Thymus (tissue), 11 donors: ENCODE measurements at regions not wholly inside any gene's neighbourhood (a gene's known extent, or its start where the extent isn't known, plus 50 kb on each side); places are given as distances from the start of the nearest gene placed in this dataset.

ENCODE experiments used
- DNase-seq, 9 donors: peaks; one replicate each; pipeline ENCODE4 v3.0.0-alpha.2; 2013; ENCODE audit warnings: low spot score in 9 of 9, low read depth in 6 of 9, missing footprints in 1 of 9
- H3K27ac ChIP-seq, 2 donors: one replicate each; pipeline ENCODE4 v1.5.1; 2013; ENCODE audit warnings: control low read depth in 1 of 2, low read depth in 1 of 2, low read length in 1 of 2, mild to moderate bottlenecking in 1 of 2, moderate library complexity in 1 of 2
- H3K27me3 ChIP-seq, 2 donors: one replicate each; pipeline ENCODE4 v1.5.1; 2013; ENCODE audit warnings: low read length in 1 of 2; ENCODE audit not compliant: control insufficient read depth in 2 of 2, insufficient read depth in 1 of 2
- H3K36me3 ChIP-seq, 2 donors: one replicate each; pipeline ENCODE4 v1.5.1; 2013; ENCODE audit warnings: low read length in 1 of 2, mild to moderate bottlenecking in 1 of 2, moderate library complexity in 1 of 2; ENCODE audit not compliant: control insufficient read depth in 2 of 2, insufficient read depth in 2 of 2
- H3K4me1 ChIP-seq, 2 donors: one replicate each; pipeline ENCODE4 v1.5.1; 2013; ENCODE audit warnings: low read length in 2 of 2; ENCODE audit not compliant: control insufficient read depth in 2 of 2, insufficient read depth in 2 of 2
- H3K4me3 ChIP-seq, 2 donors: one replicate each; pipeline ENCODE4 v1.5.1; 2013; ENCODE audit warnings: low read length in 2 of 2, control low read depth in 1 of 2, mild to moderate bottlenecking in 1 of 2
- H3K9me3 ChIP-seq, 2 donors: one replicate each; pipeline ENCODE4 v1.5.1; 2013; ENCODE audit warnings: low read length in 1 of 2, mild to moderate bottlenecking in 1 of 2; ENCODE audit not compliant: control insufficient read depth in 2 of 2, insufficient read depth in 1 of 2
- WGBS: extraction: QIAGEN DNeasy Blood & Tissue Kit; methylation state at CpG from one replicate; pipeline ENCODE4 v1.1.7; 2013; 5-methylcytosine and 5-hydroxymethylcytosine counted together
- donor health status: healthy.

DNA sequence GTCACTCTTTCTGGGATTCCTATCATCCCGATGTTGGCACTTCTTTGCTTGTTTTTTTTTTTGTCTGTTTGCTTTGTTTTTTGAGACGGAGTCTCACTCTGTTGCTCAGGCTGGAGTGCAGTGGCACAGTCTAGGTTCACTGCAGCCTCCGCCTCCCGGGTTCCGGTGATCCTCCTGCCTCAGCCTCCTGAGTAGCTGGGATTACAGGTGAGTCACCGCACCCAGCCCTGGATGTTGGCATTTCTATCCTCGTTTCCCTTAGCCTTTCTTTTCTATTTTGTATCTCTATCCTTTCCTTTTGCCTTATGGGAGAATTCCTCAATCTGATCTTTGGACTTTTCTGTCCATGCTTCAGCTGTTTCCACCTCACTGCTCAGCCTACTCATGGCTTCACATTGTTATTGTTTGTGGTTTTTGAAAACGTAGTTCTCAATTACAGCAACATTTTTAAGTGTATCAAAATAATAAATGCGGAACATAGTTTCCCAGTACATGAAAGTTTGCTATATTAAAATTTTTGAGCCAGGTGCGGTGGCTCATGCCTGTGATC is 62.1 kb upstream of the ZNF516 start:
- H3K27ac ChIP-seq = no peak overlapping the region
- 94% methylated on average over 10 of the region's 10 CpGs for WGBS
- H3K9me3 ChIP-seq = no peaks in the 10 kb centered on the region
- no peak overlapping the region for H3K4me3 ChIP-seq
- H3K27me3 ChIP-seq = peaks cover 0 to 2% of the 10 kb centered on the region in 2 donors
- no peak for DNase-seq
- no peaks in the 10 kb centered on the region for H3K36me3 ChIP-seq
- no peaks in the 10 kb centered on the region for H3K4me1 ChIP-seq

DNA sequence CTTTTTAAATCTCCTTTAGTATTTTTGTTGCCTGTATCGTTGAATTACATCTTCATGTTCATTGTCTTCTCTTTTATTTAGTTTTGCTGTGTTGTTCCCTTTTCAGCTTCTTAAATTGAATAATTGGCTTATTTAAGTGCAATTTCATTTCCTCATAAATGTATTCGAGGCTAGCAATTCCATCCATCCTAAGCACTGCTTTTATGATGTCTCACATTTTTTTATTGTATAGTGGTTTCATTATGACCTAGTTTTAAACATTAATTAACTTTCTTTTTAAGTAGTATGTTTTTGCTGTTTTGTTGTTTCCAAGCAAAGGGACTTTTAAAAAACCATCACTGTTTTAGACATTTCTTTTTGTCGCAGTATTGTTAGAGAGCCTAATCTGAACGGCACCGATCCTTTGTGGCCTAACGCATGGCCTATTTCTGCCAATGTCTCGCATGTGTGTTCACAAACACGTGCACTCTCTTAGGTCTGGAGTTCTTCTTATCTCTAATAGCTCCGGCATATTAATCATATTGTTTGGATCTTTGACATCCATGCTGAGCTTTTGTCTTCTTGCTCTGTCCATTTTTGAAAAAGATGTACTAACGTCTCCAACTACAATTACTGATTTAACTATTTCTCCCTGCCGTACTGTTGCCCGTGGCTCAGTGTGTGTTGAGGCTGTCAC is 59.6 kb upstream of the ZNF516 start:
- H3K27ac ChIP-seq = no peak overlapping the region
- H3K9me3 ChIP-seq = no peaks in the 10 kb centered on the region
- H3K36me3 ChIP-seq = no peaks in the 10 kb centered on the region
- H3K27me3 ChIP-seq = peaks cover 0 to 2% of the 10 kb centered on the region in 2 donors
- H3K4me3 ChIP-seq = no peak overlapping the region
- WGBS = 97% methylated on average over 12 of the region's 12 CpGs
- DNase-seq = no peak
- H3K4me1 ChIP-seq = no peaks in the 10 kb centered on the region

DNA sequence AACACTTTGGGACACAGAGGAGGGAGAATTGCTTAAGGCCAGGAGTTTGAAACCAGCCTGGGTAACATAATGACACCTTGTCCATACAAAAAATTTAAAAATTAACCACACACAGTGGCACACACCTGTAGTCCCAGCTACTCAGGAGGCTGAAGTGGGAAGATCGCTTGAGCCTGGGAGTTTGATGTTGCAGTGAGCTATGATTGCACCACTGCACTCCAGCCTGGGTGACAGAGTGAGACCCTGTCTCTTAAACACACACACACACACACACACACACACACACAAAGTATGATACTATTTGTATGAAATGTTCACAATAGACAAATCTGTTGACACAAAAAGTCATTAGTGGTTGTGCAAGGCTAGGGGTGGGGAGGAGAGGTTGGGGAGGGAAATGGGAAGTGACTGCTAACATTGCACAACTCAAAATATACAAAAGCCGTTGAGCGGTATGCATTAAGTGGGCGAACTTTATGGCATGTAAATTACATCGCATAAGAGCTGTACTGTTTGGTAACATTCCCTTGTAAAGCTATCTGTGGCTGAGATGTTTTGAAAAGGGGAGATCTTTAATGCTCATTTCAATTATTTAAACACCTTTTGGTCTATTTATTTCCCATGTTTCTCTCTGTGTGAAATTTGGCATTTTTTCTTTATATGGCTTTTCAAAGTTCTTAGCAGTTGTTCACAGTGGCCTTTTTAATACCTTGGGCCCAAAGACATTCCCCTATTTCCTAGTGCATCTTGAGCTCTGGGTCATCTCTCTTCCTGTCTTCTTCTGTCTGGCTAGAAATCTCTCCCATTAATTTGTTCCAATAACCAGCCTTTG is 58.9 kb upstream of the ZNF516 start:
- no peak overlapping the region for H3K4me3 ChIP-seq
- H3K27me3 ChIP-seq = no peaks in the 10 kb centered on the region
- no peak overlapping the region for H3K27ac ChIP-seq
- H3K9me3 ChIP-seq = no peaks in the 10 kb centered on the region
- H3K36me3 ChIP-seq = no peaks in the 10 kb centered on the region
- H3K4me1 ChIP-seq = no peaks in the 10 kb centered on the region
- 77% methylated on average over 5 of the region's 5 CpGs for WGBS
- no peak for DNase-seq

DNA sequence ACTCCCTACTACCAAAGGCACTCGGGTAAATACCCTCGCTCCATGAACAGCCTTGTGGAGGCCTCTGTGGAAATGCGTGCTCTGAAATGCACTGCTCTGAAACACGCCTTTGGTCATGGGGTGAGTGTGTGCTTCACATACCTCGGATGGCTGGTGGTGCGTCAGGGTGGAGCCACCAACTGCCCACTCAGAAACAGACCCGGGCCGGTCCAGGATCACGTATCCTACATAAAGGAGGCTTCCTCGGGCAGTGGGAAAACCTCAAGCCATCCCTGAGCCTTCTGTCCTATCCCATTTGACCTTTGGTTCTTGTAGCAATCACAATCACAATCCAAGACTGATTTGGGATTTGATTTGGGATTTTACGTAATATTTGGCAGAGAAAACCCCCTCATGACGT is 53.5 kb upstream of the ZNF516 start:
- DNase-seq = no peak
- no peaks in the 10 kb centered on the region for H3K4me1 ChIP-seq

DNA sequence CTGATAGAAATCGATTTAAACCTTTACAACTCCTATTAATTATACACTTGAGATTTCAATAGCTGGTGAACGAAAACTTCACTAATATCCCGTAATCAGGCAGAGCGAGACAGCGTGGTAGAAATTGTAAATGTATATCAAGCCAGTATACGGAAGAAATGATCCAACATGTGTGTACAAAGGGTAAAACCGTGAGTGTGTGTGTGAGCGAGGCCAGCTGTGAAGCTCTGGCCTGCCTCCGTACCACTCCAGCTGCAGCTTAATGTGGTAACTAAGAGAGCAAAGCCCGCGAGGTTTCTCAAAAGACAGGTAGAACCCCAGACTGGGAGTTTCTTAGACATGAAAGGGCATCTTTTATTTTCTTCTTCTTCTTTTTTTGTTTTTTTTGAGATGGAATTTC is 52.3 kb upstream of the ZNF516 start:
- no peak for DNase-seq
- H3K36me3 ChIP-seq = no peaks in the 10 kb centered on the region
- no peaks in the 10 kb centered on the region for H3K9me3 ChIP-seq
- no peak overlapping the region for H3K27ac ChIP-seq
- H3K27me3 ChIP-seq = no peaks in the 10 kb centered on the region
- H3K4me1 ChIP-seq = no peaks in the 10 kb centered on the region
- H3K4me3 ChIP-seq = no peak overlapping the region
- WGBS = 94% methylated on average over 11 of the region's 11 CpGs

More for the DNA sequence above, 53.5 kb upstream of the ZNF516 start:
- H3K27me3 ChIP-seq = no peaks in the 10 kb centered on the region
- no peaks in the 10 kb centered on the region for H3K36me3 ChIP-seq
- 96% methylated on average over 12 of the region's 12 CpGs for WGBS
- no peak overlapping the region for H3K4me3 ChIP-seq
- no peak overlapping the region for H3K27ac ChIP-seq
- H3K9me3 ChIP-seq = no peaks in the 10 kb centered on the region

DNA sequence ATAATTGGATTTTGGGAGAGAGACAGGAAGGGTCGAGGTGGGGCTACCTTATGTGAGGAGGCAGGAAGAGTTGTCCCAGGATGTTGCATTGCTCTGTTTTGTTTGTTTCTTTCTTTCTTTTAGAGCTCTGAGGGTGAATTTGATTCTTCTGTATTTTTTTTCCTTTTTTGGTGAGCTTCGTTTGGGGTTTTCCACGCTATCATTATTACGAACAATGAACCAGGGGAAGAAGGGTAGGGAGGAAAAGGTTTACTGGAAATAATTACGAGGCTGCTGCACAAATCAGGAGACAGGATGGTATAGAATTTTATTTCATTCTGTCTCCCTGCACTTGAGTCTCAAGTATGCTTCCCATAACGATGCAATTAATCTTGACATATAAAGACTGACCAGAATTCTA is 51.4 kb upstream of the ZNF516 start:
- no peak for DNase-seq
- Histone ChIP-seq H3K4me1 (no peaks in the 10 kb centered on the region), H3K27ac (no peak overlapping the region), H3K36me3 (no peaks in the 10 kb centered on the region), H3K4me3 (no peak overlapping the region), H3K9me3 (no peaks in the 10 kb centered on the region), H3K27me3 (no peaks in the 10 kb centered on the region)
- 78% methylated on average over 6 of the region's 6 CpGs for WGBS

DNA sequence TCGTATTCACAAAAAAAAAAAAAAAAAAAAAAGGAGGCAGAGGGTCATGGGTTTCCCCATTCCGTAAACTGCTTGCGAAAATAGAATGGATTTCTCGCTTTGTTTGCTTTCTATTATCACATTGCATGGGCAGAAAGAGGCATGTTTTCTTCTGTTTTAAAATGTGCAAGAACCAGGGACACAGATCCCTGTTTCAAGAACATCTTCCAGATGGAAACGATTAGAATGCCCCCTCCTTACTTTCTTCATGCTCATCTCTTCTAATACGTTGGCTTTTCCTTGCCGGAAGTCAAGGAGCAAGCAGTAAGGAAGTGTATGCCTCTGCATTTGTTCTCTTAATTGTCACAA is 51.0 kb upstream of the ZNF516 start:
- Histone ChIP-seq H3K4me1 (no peaks in the 10 kb centered on the region), H3K9me3 (no peaks in the 10 kb centered on the region), H3K27ac (no peak overlapping the region), H3K36me3 (no peaks in the 10 kb centered on the region), H3K27me3 (no peaks in the 10 kb centered on the region), H3K4me3 (no peak overlapping the region)
- 64% methylated on average over 7 of the region's 7 CpGs for WGBS
- no peak for DNase-seq

DNA sequence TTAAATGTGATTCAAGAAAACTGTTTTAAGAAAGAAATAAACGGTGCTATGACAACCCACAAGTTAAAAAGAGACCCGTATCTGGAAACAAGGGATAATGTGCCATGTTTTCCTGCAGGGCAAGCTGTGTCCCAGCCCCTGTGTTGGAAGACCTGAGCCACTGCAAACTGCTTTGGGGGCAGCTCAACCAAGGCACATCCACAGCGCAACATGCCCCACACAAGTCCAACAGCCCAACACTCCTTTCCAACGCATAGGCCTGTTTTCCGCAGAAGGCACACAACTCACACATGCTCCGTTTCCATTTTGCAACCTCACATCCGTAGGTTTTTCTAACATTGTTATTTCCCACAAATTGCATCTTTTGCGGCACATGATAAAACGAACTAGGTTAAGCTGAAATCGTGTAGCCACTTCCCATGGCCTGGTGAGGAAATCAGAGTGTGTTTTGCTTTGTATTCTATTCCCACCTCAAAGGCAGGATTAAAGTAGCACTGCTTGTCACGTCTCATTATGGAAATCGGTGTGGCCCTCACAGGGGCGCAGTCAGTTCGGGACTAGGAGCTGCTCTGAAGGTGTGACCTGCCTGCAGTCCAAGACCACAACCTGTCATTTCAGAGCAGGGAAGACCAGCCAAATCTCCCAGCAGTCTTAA is 50.5 kb upstream of the ZNF516 start:
- no peak overlapping the region for H3K4me3 ChIP-seq
- no peak for DNase-seq
- WGBS = 91% methylated on average over 14 of the region's 14 CpGs

More for the DNA sequence above, 50.5 kb upstream of the ZNF516 start:
- H3K36me3 ChIP-seq = no peaks in the 10 kb centered on the region
- no peaks in the 10 kb centered on the region for H3K9me3 ChIP-seq
- no peaks in the 10 kb centered on the region for H3K4me1 ChIP-seq
- no peak overlapping the region for H3K27ac ChIP-seq
- no peaks in the 10 kb centered on the region for H3K27me3 ChIP-seq
